Endodermal cell (in vitro differentiated cells): ENCODE measurements at regions not wholly inside any gene's neighbourhood (a gene's known extent, or its start where the extent isn't known, plus 50 kb on each side); places are given as distances from the start of the nearest gene placed in this dataset.

ENCODE experiments used
- DNase-seq: peaks from one replicate; pipeline ENCODE4 v3.0.0-alpha.2; 2017
- H3K27ac ChIP-seq: 2 replicates; pipeline ENCODE4 v1.5.1; 2013; ENCODE audit warnings: mild to moderate bottlenecking, low read depth, low read length, moderate library complexity
- H3K27me3 ChIP-seq: 2 replicates; pipeline ENCODE4 v1.6.1; 2013; ENCODE audit warnings: mild to moderate bottlenecking, low read length, moderate library complexity; ENCODE audit not compliant: insufficient read depth, control insufficient read depth, poor library complexity, severe bottlenecking
- H3K36me3 ChIP-seq: 2 replicates; pipeline ENCODE4 v1.7.0; 2013; ENCODE audit warnings: mild to moderate bottlenecking, low read length, moderate library complexity; ENCODE audit not compliant: control insufficient read depth, insufficient read depth
- H3K4me1 ChIP-seq: one replicate; pipeline ENCODE4 v1.7.0; 2013; ENCODE audit warnings: low read length; ENCODE audit not compliant: control insufficient read depth, insufficient read depth
- H3K4me3 ChIP-seq: 2 replicates; pipeline ENCODE4 v1.5.1; 2013; ENCODE audit warnings: mild to moderate bottlenecking, low read length, moderate library complexity
- H3K9ac ChIP-seq: 2 replicates; pipeline ENCODE4 v1.6.1; 2013; ENCODE audit warnings: mild to moderate bottlenecking, low read length, moderate library complexity; ENCODE audit not compliant: poor library complexity, severe bottlenecking; ENCODE audit errors: extremely low read depth
- H3K9me3 ChIP-seq: 2 replicates; pipeline ENCODE4 v1.6.1; 2013; ENCODE audit warnings: mild to moderate bottlenecking, low read length, moderate library complexity; ENCODE audit not compliant: control insufficient read depth
- H3K27ac Mint-ChIP-seq: 2 replicates; pipeline ENCODE4 v1.8.0; 2020; ENCODE audit warnings: mixed read lengths
- H3K27me3 Mint-ChIP-seq: 2 replicates; pipeline ENCODE4 v1.8.0; 2021; ENCODE audit warnings: mild to moderate bottlenecking, mixed read lengths; ENCODE audit not compliant: insufficient read depth
- H3K36me3 Mint-ChIP-seq: 2 replicates; pipeline ENCODE4 v1.8.0; 2020; ENCODE audit warnings: low read depth, mixed read lengths
- H3K4me1 Mint-ChIP-seq: 2 replicates; pipeline ENCODE4 v1.8.0; 2020; ENCODE audit warnings: mixed read lengths
- H3K4me3 Mint-ChIP-seq: 2 replicates; pipeline ENCODE4 v1.8.0; 2020; ENCODE audit warnings: mild to moderate bottlenecking, moderate library complexity, mixed read lengths
- H3K9me3 Mint-ChIP-seq: 2 replicates; pipeline ENCODE4 v1.8.0; 2020; ENCODE audit warnings: mild to moderate bottlenecking, mixed read lengths
- WGBS, 2 experiments: methylation state at CpG; one replicate each; pipeline versions ENCODE4 v1.1.5 to v1.1.7; 2013; ENCODE audit warnings: missing lambda C conversion rate in 2 of 2, mixed read lengths in 1 of 2; ENCODE audit not compliant: insufficient coverage in 1 of 2, insufficient read length in 1 of 2; 5-methylcytosine and 5-hydroxymethylcytosine counted together
- TF ChIP-seq, protein P1 (sequence below): fragments of 200-600 bp; sonication (generic); conservative IDR thresholded peaks from 2 replicates; pipeline ENCODE4 v1.5.0; 2021; ENCODE audit warnings: antibody characterized with exemption, mild to moderate bottlenecking

DNA sequence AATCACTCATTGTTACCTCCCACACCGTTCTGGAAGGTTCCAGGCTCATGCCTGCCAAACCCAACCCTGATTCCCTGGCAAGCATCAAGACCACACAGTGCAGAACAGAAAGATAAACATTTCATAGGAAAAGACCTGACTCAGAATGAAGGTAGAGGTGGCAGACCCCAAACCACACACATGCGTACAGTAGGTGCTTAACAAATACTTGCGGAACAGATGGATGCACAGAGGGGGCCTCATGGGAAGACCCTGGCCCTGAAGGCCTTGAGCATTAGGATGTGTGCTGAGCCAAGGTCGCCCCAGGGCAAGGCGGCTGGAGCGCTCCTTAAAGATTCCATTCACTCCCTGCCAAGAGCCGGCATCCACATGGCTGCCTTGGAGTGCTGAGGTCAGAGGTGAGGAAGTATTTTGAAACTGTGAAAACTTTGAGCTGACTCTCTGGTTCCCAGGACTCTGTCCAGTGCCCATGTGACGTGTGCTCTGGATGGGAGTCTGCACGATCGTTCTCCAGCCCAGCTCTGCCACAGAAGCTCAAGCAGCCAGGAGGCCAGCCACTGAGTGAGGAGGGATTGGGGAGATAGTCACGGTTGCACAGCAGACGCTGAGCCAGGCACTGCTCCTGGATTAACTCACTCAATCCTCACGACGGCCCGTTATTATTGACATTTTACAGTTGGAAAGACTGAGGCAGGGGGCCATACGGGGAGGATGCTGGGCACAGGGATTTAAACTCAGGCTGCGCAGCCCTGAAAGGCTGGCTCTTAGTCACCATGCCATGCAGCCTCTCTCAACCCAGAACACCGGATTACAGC, 65.5 kb upstream of the AFDN start:
- Histone ChIP-seq H3K4me1 (peaks cover 2% of the 10 kb centered on the region), H3K9me3 (no peaks in the 10 kb centered on the region), H3K27me3 (no peaks in the 10 kb centered on the region), H3K9ac (no peak overlapping the region), H3K36me3 (no peaks in the 10 kb centered on the region), H3K4me3 (no peak overlapping the region), H3K27ac (peak overlapping the region; percentile 32)
- Mint-ChIP-seq H3K27me3 (no peaks in the 10 kb centered on the region), H3K36me3 (no peaks in the 10 kb centered on the region), H3K4me3 (no peak overlapping the region), H3K4me1 (peaks cover 11% of the 10 kb centered on the region), H3K9me3 (no peaks in the 10 kb centered on the region), H3K27ac (no peak overlapping the region)
- DNase-seq = peak; percentile 22
- WGBS, 2 experiments = 86 to 91% methylated on average over 14 to 18 of the region's 18 CpGs
- TF ChIP-seq, protein P1, sequence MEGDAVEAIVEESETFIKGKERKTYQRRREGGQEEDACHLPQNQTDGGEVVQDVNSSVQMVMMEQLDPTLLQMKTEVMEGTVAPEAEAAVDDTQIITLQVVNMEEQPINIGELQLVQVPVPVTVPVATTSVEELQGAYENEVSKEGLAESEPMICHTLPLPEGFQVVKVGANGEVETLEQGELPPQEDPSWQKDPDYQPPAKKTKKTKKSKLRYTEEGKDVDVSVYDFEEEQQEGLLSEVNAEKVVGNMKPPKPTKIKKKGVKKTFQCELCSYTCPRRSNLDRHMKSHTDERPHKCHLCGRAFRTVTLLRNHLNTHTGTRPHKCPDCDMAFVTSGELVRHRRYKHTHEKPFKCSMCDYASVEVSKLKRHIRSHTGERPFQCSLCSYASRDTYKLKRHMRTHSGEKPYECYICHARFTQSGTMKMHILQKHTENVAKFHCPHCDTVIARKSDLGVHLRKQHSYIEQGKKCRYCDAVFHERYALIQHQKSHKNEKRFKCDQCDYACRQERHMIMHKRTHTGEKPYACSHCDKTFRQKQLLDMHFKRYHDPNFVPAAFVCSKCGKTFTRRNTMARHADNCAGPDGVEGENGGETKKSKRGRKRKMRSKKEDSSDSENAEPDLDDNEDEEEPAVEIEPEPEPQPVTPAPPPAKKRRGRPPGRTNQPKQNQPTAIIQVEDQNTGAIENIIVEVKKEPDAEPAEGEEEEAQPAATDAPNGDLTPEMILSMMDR = no peak

- H3K27me3 Mint-ChIP-seq = no peaks in the 10 kb centered on the region
- peaks cover 8% of the 10 kb centered on the region for H3K4me1 Mint-ChIP-seq
- H3K4me3 Mint-ChIP-seq = no peak overlapping the region
Measured at GRCh38 chr6:167761794-167762258, 64.9 kb upstream of the AFDN start.

GRCh38 chr6:167762259-167762962, 64.3 kb upstream of the AFDN start:
- no peaks in the 10 kb centered on the region for H3K36me3 Mint-ChIP-seq
- TF ChIP-seq, protein P1 = no peak
- Histone ChIP-seq H3K4me3 (no peak overlapping the region), H3K9me3 (no peaks in the 10 kb centered on the region), H3K9ac (no peak overlapping the region), H3K27ac (no peak overlapping the region), H3K36me3 (no peaks in the 10 kb centered on the region), H3K4me1 (peaks cover 2% of the 10 kb centered on the region), H3K27me3 (no peaks in the 10 kb centered on the region)
- H3K27ac Mint-ChIP-seq = no peak overlapping the region
- peaks cover 3% of the 10 kb centered on the region for H3K4me1 Mint-ChIP-seq
- WGBS, 2 experiments = 86 to 93% methylated on average over 4 to 9 of the region's 9 CpGs
- no peak overlapping the region for H3K4me3 Mint-ChIP-seq
- DNase-seq = peak; percentile 11
- H3K27me3 Mint-ChIP-seq = peaks cover 3% of the 10 kb centered on the region
- no peaks in the 10 kb centered on the region for H3K9me3 Mint-ChIP-seq

More at GRCh38 chr6:167761794-167762258, 64.9 kb upstream of the AFDN start:
- no peaks in the 10 kb centered on the region for H3K36me3 Mint-ChIP-seq
- no peaks in the 10 kb centered on the region for H3K27me3 ChIP-seq
- H3K27ac ChIP-seq = no peak overlapping the region
- H3K9ac ChIP-seq = no peak overlapping the region
- no peaks in the 10 kb centered on the region for H3K9me3 ChIP-seq
- H3K36me3 ChIP-seq = no peaks in the 10 kb centered on the region
- H3K9me3 Mint-ChIP-seq = no peaks in the 10 kb centered on the region
- no peak overlapping the region for H3K4me3 ChIP-seq
- 89 to 96% methylated on average over 5 to 7 of the region's 7 CpGs for WGBS, 2 experiments
- H3K27ac Mint-ChIP-seq = no peak overlapping the region
- TF ChIP-seq, protein P1 = no peak
- peak; percentile 23 for DNase-seq
- peaks cover 2% of the 10 kb centered on the region for H3K4me1 ChIP-seq
